ENCODE measurements at regions not wholly inside any gene's neighbourhood (a gene's known extent, or its start where the extent isn't known, plus 50 kb on each side); places are given as distances from the start of the nearest gene placed in this dataset.

- H3K27ac ChIP-seq (ENCODE audit: low read depth, low read length) = no peak overlapping the region
- DNase-seq = no peak
- H3K9me3 ChIP-seq (ENCODE audit: control insufficient read depth in 2 of 3, low read length in 3 of 3) = no peaks in the 10 kb centered on the region
- H3K4me3 ChIP-seq (ENCODE audit: low read length) = no peak overlapping the region
- no peaks in the 10 kb centered on the region for H3K4me1 ChIP-seq (ENCODE audit: control insufficient read depth in 2 of 2, insufficient read depth in 2 of 2, low read length in 2 of 2)
- no peak for ATAC-seq
- H3K36me3 ChIP-seq (ENCODE audit: control insufficient read depth in 2 of 3, insufficient read depth in 3 of 3, low read length in 3 of 3) = no peaks in the 10 kb centered on the region
- Mint-ChIP-seq H3K9me3 (peaks cover 0 to 2% (median 0%) of the 10 kb centered on the region in 11 donors), H3K4me3 (no peak overlapping the region), H3K4me1 (no peaks in the 10 kb centered on the region), H3K36me3 (no peaks in the 10 kb centered on the region), H3K27me3 (peaks cover 0 to 6% (median 0%) of the 10 kb centered on the region in 5 donors), H3K27ac (no peak overlapping the region)
- peaks cover 0 to 2% of the 10 kb centered on the region in 2 donors for H3K27me3 ChIP-seq (ENCODE audit: control insufficient read depth in 2 of 2, insufficient read depth in 2 of 2, low read length in 2 of 2)
- intact Hi-C loops (cut with micrococcal nuclease) = no loop called here
- POLR2A ChIA-PET = no interaction called here
- CTCF ChIA-PET = interaction anchor here (0.6 kb wide), 1 partner anchor 144 kb away, joined by 3 read pairs; no protein-coding TSS in a partner anchor
Measured at GRCh38 chr4:159019356-159019755, 83.5 kb upstream of the RAPGEF2 start.

- ChIA-PET CTCF (no interaction called here), POLR2A (interaction anchor here (0.7 kb wide), 1 partner anchor 16 kb away, joined by 3 read pairs; no protein-coding TSS in a partner anchor)
- H3K9me3 Mint-ChIP-seq = no peaks in the 10 kb centered on the region
- Histone ChIP-seq H3K4me3 (ENCODE audit: low read length) (no peak overlapping the region), H3K9me3 (ENCODE audit: control insufficient read depth in 2 of 3, low read length in 3 of 3) (no peaks in the 10 kb centered on the region), H3K27me3 (ENCODE audit: control insufficient read depth in 2 of 2, insufficient read depth in 2 of 2, low read length in 2 of 2) (peaks cover 0 to 2% of the 10 kb centered on the region in 2 donors), H3K36me3 (ENCODE audit: control insufficient read depth in 2 of 3, insufficient read depth in 3 of 3, low read length in 3 of 3) (no peaks in the 10 kb centered on the region), H3K27ac (ENCODE audit: low read depth, low read length) (no peak overlapping the region), H3K4me1 (ENCODE audit: control insufficient read depth in 2 of 2, insufficient read depth in 2 of 2, low read length in 2 of 2) (no peaks in the 10 kb centered on the region)
- no peak overlapping the region for H3K4me3 Mint-ChIP-seq
- ATAC-seq (no peak), DNase-seq (no peak)
- no peaks in the 10 kb centered on the region for H3K4me1 Mint-ChIP-seq
- intact Hi-C loops (cut with micrococcal nuclease) = no loop called here
- no peak overlapping the region for H3K27ac Mint-ChIP-seq
- H3K36me3 Mint-ChIP-seq = no peaks in the 10 kb centered on the region
- peaks cover 0 to 6% (median 0%) of the 10 kb centered on the region in 5 donors for H3K27me3 Mint-ChIP-seq
Measured at GRCh38 chr4:159021597-159022385, 81.1 kb upstream of the RAPGEF2 start.

GRCh38 chr4:159023741-159024140 is 79.1 kb upstream of the RAPGEF2 start:
- H3K27ac Mint-ChIP-seq = no peak overlapping the region
- intact Hi-C loops (cut with micrococcal nuclease) = no loop called here
- POLR2A ChIA-PET = no interaction called here

GRCh38 chr4:159024266-159024665 is 78.6 kb upstream of the RAPGEF2 start:
- no peak overlapping the region for H3K27ac ChIP-seq (ENCODE audit: low read depth, low read length)
- no peaks in the 10 kb centered on the region for H3K9me3 Mint-ChIP-seq
- ChIA-PET POLR2A (no interaction called here), CTCF (no interaction called here)
- H3K4me1 ChIP-seq (ENCODE audit: control insufficient read depth in 2 of 2, insufficient read depth in 2 of 2, low read length in 2 of 2) = no peaks in the 10 kb centered on the region
- H3K27me3 Mint-ChIP-seq = peaks cover 0 to 2% (median 0%) of the 10 kb centered on the region in 5 donors
- H3K9me3 ChIP-seq (ENCODE audit: control insufficient read depth in 2 of 3, low read length in 3 of 3) = no peaks in the 10 kb centered on the region
- ATAC-seq = no peak
- no peak overlapping the region for H3K4me3 ChIP-seq (ENCODE audit: low read length)
- no peaks in the 10 kb centered on the region for H3K36me3 ChIP-seq (ENCODE audit: control insufficient read depth in 2 of 3, insufficient read depth in 3 of 3, low read length in 3 of 3)
- no peak overlapping the region for H3K27ac Mint-ChIP-seq
- no peaks in the 10 kb centered on the region for H3K36me3 Mint-ChIP-seq
- H3K4me1 Mint-ChIP-seq = no peaks in the 10 kb centered on the region
- intact Hi-C loops (cut with micrococcal nuclease) = no loop called here
- H3K27me3 ChIP-seq (ENCODE audit: control insufficient read depth in 2 of 2, insufficient read depth in 2 of 2, low read length in 2 of 2) = no peaks in the 10 kb centered on the region
- DNase-seq = no peak
- H3K4me3 Mint-ChIP-seq = no peak overlapping the region

More at GRCh38 chr4:159023741-159024140, 79.1 kb upstream of the RAPGEF2 start:
- no peaks in the 10 kb centered on the region for H3K4me1 Mint-ChIP-seq
- CTCF ChIA-PET = no interaction called here
- no peak for ATAC-seq
- Histone ChIP-seq H3K4me3 (ENCODE audit: low read length) (no peak overlapping the region), H3K27ac (ENCODE audit: low read depth, low read length) (no peak overlapping the region), H3K4me1 (ENCODE audit: control insufficient read depth in 2 of 2, insufficient read depth in 2 of 2, low read length in 2 of 2) (no peaks in the 10 kb centered on the region), H3K9me3 (ENCODE audit: control insufficient read depth in 2 of 3, low read length in 3 of 3) (no peaks in the 10 kb centered on the region), H3K36me3 (ENCODE audit: control insufficient read depth in 2 of 3, insufficient read depth in 3 of 3, low read length in 3 of 3) (no peaks in the 10 kb centered on the region), H3K27me3 (ENCODE audit: control insufficient read depth in 2 of 2, insufficient read depth in 2 of 2, low read length in 2 of 2) (no peaks in the 10 kb centered on the region)
- H3K27me3 Mint-ChIP-seq = no peaks in the 10 kb centered on the region
- no peak for DNase-seq
- H3K36me3 Mint-ChIP-seq = no peaks in the 10 kb centered on the region
- no peaks in the 10 kb centered on the region for H3K9me3 Mint-ChIP-seq
- H3K4me3 Mint-ChIP-seq = no peak overlapping the region

- ChIA-PET POLR2A (no interaction called here), CTCF (no interaction called here)
- H3K9me3 ChIP-seq (ENCODE audit: control insufficient read depth in 2 of 3, low read length in 3 of 3) = no peaks in the 10 kb centered on the region
- intact Hi-C loops (cut with micrococcal nuclease) = no loop called here
- H3K4me1 ChIP-seq (ENCODE audit: control insufficient read depth in 2 of 2, insufficient read depth in 2 of 2, low read length in 2 of 2) = no peaks in the 10 kb centered on the region
- Mint-ChIP-seq H3K4me1 (peaks cover 0 to 3% (median 0%) of the 10 kb centered on the region in 7 donors), H3K36me3 (no peaks in the 10 kb centered on the region), H3K4me3 (no peak overlapping the region), H3K27ac (no peak overlapping the region), H3K9me3 (no peaks in the 10 kb centered on the region), H3K27me3 (peaks cover 0 to 2% (median 0%) of the 10 kb centered on the region in 5 donors)
- H3K27me3 ChIP-seq (ENCODE audit: control insufficient read depth in 2 of 2, insufficient read depth in 2 of 2, low read length in 2 of 2) = no peaks in the 10 kb centered on the region
- no peak for ATAC-seq
- H3K4me3 ChIP-seq (ENCODE audit: low read length) = no peak overlapping the region
- H3K27ac ChIP-seq (ENCODE audit: low read depth, low read length) = no peak overlapping the region
- DNase-seq = no peak
- H3K36me3 ChIP-seq (ENCODE audit: control insufficient read depth in 2 of 3, insufficient read depth in 3 of 3, low read length in 3 of 3) = no peaks in the 10 kb centered on the region
Measured at GRCh38 chr4:159024828-159025227, 78.1 kb upstream of the RAPGEF2 start.

- no peak overlapping the region for H3K27ac ChIP-seq (ENCODE audit: low read depth, low read length)
- H3K27me3 Mint-ChIP-seq = peaks cover 0 to 7% (median 4%) of the 10 kb centered on the region in 5 donors
- H3K9me3 ChIP-seq (ENCODE audit: control insufficient read depth in 2 of 3, low read length in 3 of 3) = no peaks in the 10 kb centered on the region
- H3K36me3 ChIP-seq (ENCODE audit: control insufficient read depth in 2 of 3, insufficient read depth in 3 of 3, low read length in 3 of 3) = no peaks in the 10 kb centered on the region
- no peak overlapping the region for H3K27ac Mint-ChIP-seq
- no peaks in the 10 kb centered on the region for H3K9me3 Mint-ChIP-seq
- ATAC-seq (no peak), DNase-seq (no peak)
- ChIA-PET CTCF (no interaction called here), POLR2A (no interaction called here)
- no peaks in the 10 kb centered on the region for H3K36me3 Mint-ChIP-seq
- intact Hi-C loops (cut with micrococcal nuclease) = no loop called here
- no peak overlapping the region for H3K4me3 ChIP-seq (ENCODE audit: low read length)
- H3K27me3 ChIP-seq (ENCODE audit: control insufficient read depth in 2 of 2, insufficient read depth in 2 of 2, low read length in 2 of 2) = no peaks in the 10 kb centered on the region
- no peaks in the 10 kb centered on the region for H3K4me1 ChIP-seq (ENCODE audit: control insufficient read depth in 2 of 2, insufficient read depth in 2 of 2, low read length in 2 of 2)
- peaks cover 0 to 3% (median 0%) of the 10 kb centered on the region in 7 donors for H3K4me1 Mint-ChIP-seq
- no peak overlapping the region for H3K4me3 Mint-ChIP-seq
Measured at GRCh38 chr4:159026329-159026728, 76.5 kb upstream of the RAPGEF2 start.

- Mint-ChIP-seq H3K36me3 (no peaks in the 10 kb centered on the region), H3K27me3 (peaks cover 0 to 11% (median 9%) of the 10 kb centered on the region in 5 donors), H3K4me3 (no peak overlapping the region), H3K4me1 (peaks cover 0 to 3% (median 0%) of the 10 kb centered on the region in 7 donors), H3K9me3 (no peaks in the 10 kb centered on the region), H3K27ac (no peak overlapping the region)
- Histone ChIP-seq H3K9me3 (ENCODE audit: control insufficient read depth in 2 of 3, low read length in 3 of 3) (no peaks in the 10 kb centered on the region), H3K36me3 (ENCODE audit: control insufficient read depth in 2 of 3, insufficient read depth in 3 of 3, low read length in 3 of 3) (no peaks in the 10 kb centered on the region), H3K27me3 (ENCODE audit: control insufficient read depth in 2 of 2, insufficient read depth in 2 of 2, low read length in 2 of 2) (no peaks in the 10 kb centered on the region), H3K27ac (ENCODE audit: low read depth, low read length) (no peak overlapping the region), H3K4me1 (ENCODE audit: control insufficient read depth in 2 of 2, insufficient read depth in 2 of 2, low read length in 2 of 2) (no peaks in the 10 kb centered on the region), H3K4me3 (ENCODE audit: low read length) (no peak overlapping the region)
- POLR2A ChIA-PET = no interaction called here
- no peak for DNase-seq
- CTCF ChIA-PET = no interaction called here
- intact Hi-C loops (cut with micrococcal nuclease) = no loop called here
- no peak for ATAC-seq
Measured at GRCh38 chr4:159027535-159027934, 75.3 kb upstream of the RAPGEF2 start.

Measured in naive thymus-derived CD4-positive, alpha-beta T cell (primary cell).